ENCODE measurements at regions not wholly inside any gene's neighbourhood (a gene's known extent, or its start where the extent isn't known, plus 50 kb on each side); places are given as distances from the start of the nearest gene placed in this dataset.

- TF ChIP-seq CTCF (IDR thresholded peaks at IDR 0.05; ENCODE audit: insufficient read depth, low read length, missing control alignments), result no peak
- DNase-seq (ENCODE audit: low read depth, low spot score), result no peak
- ChIA-PET POLR2A (no interaction called here), CTCF (no interaction called here)
- no peak overlapping the region for H3K4me3 ChIP-seq (ENCODE audit: low read depth, low read length)
Measured at GRCh38 chr16:79980650-79981521, 380.3 kb upstream of the MAF start.

- no peak for TF ChIP-seq CTCF (IDR thresholded peaks at IDR 0.05; ENCODE audit: insufficient read depth, low read length, missing control alignments)
- DNase-seq (ENCODE audit: low read depth, low spot score), result no peak
- POLR2A ChIA-PET, result no interaction called here
- CTCF ChIA-PET, result interaction anchor here (0.7 kb wide), 1 partner anchor 19 kb away, joined by 4 read pairs; no protein-coding TSS in a partner anchor
- no peak overlapping the region for H3K4me3 ChIP-seq (ENCODE audit: low read depth, low read length)
Measured at GRCh38 chr16:79977940-79978836, 377.7 kb upstream of the MAF start.

GRCh38 chr16:79973320-79973719 is 372.8 kb upstream of the MAF start:
- no peak overlapping the region for H3K4me3 ChIP-seq (ENCODE audit: low read depth, low read length)
- no peak for TF ChIP-seq CTCF (IDR thresholded peaks at IDR 0.05; ENCODE audit: insufficient read depth, low read length, missing control alignments)
- DNase-seq (ENCODE audit: low read depth, low spot score), result no peak
- CTCF ChIA-PET, result no interaction called here
- POLR2A ChIA-PET, result no interaction called here

GRCh38 chr16:79972053-79972704 is 371.6 kb upstream of the MAF start:
- TF ChIP-seq CTCF (IDR thresholded peaks at IDR 0.05; ENCODE audit: insufficient read depth, low read length, missing control alignments), result no peak
- CTCF ChIA-PET, result no interaction called here
- POLR2A ChIA-PET, result no interaction called here
- no peak for DNase-seq (ENCODE audit: low read depth, low spot score)
- no peak overlapping the region for H3K4me3 ChIP-seq (ENCODE audit: low read depth, low read length)

- POLR2A ChIA-PET, result no interaction called here
- H3K4me3 ChIP-seq (ENCODE audit: low read depth, low read length), result no peak overlapping the region
- no peak for TF ChIP-seq CTCF (IDR thresholded peaks at IDR 0.05; ENCODE audit: insufficient read depth, low read length, missing control alignments)
- DNase-seq (ENCODE audit: low read depth, low spot score), result no peak
- CTCF ChIA-PET, result no interaction called here
Measured at GRCh38 chr16:79971237-79971572, 370.7 kb upstream of the MAF start.

Measured in AG04449 (cell line).